Erythroblast (primary cell): ENCODE measurements at regions not wholly inside any gene's neighbourhood (a gene's known extent, or its start where the extent isn't known, plus 50 kb on each side); places are given as distances from the start of the nearest gene placed in this dataset.

Source experiments
- DNase-seq, 2 experiments: peaks; one replicate each; lab custom pipeline; 2025; lab: John Stamatoyannopoulos, UW
- GATA1 ChIP-seq: IDR thresholded peaks from 2 replicates; pipeline ENCODE4 v1.6.1; 2011; ENCODE audit warnings: low read depth, mild to moderate bottlenecking, control low read depth, low read length, moderate library complexity
- POLR2A ChIP-seq: IDR thresholded peaks from 2 replicates; pipeline ENCODE4 v1.6.1; 2011; ENCODE audit warnings: mild to moderate bottlenecking, low read length

DNA sequence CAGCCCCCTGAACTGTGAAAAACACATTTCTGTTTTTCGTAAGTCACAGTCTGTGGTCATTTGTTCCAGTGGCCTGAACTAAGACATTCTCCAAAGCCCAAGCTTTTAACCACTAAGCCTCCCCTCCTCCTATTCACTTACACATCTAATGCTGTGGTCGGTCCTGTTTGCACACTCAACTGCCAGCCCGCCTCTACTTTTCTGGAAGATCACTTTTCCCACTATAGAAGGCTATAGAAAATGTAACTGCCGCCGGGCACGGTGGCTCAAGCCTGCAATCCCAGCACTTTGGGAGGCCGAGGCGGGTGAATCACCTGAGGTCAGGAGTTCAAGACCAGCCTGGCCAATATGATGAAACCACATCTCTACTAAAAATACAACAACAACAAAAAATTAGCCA is 524.7 kb upstream of the TMEM132C start:
- no peak for DNase-seq
- TF ChIP-seq POLR2A (no peak), GATA1 (no peak)

DNA sequence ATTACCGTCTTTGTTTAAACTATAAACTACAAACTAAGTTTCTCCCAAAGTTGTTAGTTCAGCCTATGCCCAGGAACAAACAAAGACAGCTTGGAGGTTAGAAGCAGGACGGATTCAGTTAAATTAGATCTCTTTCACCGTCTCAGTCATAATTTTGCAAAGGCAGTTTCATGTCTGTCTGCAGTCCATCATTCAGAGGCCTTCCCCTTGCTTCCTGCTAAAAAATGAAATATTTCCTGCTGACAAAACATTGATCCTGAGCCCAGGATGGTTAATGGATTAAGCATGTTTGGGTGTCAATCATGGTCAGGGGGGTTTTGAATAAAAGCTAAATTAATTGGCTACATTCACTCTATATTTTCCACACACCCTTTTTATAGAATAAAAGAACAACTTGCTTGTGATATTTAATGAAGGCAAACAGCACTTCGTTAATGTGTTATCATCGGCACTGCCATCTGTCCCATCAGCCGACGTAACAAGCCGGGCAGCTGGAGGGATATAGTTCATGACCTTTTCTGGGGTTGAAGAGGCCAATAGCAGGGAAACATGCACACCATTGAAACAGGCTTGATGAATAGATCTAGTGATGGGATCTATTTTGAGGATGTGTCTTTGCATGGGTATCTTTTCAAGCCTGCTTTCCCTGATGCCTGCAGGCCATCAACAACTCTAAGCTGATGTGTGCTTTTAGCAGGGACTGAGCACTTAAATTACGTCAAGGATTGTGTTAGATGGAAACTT is 521.3 kb upstream of the TMEM132C start:
- no peak for DNase-seq
- TF ChIP-seq GATA1 (no peak), POLR2A (no peak)

DNA sequence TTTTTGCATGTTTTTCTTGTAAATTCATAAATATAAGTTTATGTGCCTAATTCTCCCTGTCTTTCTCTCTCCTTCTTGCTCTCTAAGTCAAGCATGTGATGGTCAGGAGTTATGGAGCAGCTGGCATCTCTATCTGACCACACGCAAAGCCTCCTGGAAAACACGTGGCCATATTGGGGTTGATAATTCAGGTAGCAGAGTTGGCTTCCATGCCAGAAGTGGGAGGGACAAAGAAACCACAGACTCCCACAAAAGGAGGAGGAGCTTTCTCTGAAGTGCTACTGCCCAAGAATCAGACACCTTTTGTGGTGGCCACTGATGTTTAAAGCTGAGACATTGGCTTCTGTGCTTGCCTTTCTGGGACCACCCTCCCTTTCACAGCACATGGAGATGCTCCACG is 517.6 kb upstream of the TMEM132C start:
- no peak for TF ChIP-seq POLR2A
- no peak for DNase-seq

DNA sequence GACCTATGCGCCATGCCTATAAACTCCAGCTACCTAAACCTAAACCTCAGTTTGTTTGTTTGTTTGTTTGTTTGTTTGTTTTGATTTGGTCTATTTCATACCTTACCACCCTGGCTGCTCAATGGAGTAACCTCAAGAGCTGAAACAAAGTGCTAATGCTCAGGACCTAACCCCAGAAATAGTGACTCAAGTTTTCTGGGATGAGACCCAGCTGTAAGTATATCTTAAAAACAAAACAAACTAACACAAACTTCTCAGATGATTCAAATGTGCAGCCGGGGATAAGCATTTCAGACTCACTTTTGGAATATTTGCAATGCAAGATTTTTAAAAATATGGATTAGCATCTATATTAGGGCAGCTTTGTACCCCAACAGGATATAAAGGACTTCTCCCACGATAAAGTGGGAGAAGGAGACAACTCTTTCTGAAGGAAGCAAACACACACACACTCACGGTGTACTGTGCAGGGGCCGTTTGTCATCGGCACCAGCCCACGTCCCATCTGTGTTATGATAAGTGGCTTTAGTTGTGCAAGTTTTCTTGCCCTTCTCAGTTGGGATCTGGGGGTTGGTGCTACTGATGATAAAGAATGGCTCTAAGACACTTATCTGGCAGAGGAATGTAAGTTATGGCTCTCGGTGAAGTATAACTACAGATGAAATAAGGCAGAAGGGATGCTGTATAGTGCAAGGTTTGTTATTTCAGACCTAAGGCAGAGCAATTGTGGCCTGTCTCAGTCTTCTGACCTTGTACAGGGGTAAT is 516.7 kb upstream of the TMEM132C start:
- DNase-seq: peak in 1 of 2 experiments; percentile 5
- no peak for TF ChIP-seq POLR2A
- TF ChIP-seq GATA1: no peak

DNA sequence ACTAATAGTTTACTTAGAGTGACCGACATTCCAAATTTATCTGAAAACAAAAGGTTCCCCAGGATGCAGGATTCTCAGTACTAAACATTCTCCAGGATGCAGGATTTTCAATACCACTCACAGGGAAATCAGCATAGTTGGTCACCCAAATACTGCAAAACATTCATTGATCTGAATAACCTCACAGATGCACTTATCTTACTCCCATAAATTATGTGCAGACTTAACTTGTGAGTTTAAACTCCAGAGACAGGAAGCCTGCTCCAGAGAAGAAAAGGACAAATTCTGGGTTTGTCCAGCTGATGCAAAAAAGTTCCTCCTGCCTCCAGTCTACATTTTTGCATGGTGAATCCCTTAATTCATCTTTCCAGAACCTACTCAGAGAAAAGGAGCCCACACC is 514.2 kb upstream of the TMEM132C start:
- no peak for DNase-seq
- TF ChIP-seq POLR2A (no peak), GATA1 (no peak)

DNA sequence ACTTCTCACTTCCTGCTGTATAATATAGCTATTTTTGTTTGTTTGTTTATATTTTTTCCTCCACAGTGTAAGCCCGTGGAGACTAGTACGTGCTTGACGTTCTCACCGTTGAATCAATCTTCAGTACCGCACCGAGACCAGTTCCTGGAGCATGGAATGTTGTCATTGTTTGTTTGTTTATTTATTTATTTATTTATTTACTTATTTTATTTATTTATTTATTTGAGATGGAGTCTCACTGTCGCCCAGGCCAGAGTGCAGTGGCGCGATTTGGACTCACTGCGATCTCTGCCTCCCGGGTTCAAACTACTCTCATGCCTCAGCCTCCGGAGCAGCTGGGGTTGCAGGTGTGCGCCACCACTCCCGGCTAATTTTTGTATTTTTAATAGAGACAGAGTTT is 506.6 kb upstream of the TMEM132C start:
- TF ChIP-seq POLR2A (no peak), GATA1 (no peak)
- DNase-seq: no peak

DNA sequence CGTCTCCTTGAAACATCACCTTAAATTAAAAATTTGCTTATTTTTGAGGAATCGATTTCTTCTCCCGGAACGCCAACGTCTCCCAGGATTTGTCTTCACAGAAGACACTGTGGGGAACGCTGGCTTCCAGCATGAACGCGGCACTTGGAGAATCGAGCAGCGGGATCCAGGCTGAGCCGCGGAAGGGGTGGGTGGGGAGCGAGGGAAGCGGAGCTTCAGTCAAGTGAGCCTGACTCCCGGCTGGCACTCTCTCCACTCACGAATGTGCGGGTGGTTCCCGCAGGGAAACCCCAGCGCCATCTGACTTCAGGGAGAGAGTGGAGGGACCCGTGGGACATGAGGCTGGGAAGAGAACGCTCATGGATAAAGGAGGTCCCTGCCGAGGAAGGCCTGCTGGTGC is 506.0 kb upstream of the TMEM132C start:
- TF ChIP-seq GATA1 (no peak), POLR2A (no peak)
- DNase-seq: no peak

DNA sequence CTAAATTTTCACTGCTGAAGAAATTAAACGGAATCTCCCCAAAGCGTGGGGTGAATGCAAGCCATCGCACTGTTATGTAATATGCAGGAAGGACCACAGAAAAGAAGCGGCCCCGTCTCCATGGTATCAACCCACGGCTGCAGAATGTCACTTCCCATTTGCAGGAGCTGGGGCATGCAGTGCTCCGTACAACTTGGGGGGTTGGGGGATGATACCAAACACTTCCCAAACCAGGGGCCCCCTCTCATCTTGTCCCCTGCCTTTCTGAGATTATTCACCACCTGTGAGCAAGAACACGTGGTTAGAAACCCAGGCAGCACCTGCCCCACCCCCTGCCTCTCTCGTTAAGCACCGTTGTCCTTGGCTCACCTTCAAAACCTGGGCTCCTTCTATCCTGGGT is 505.1 kb upstream of the TMEM132C start:
- no peak for DNase-seq
- TF ChIP-seq POLR2A (no peak), GATA1 (no peak)

DNA sequence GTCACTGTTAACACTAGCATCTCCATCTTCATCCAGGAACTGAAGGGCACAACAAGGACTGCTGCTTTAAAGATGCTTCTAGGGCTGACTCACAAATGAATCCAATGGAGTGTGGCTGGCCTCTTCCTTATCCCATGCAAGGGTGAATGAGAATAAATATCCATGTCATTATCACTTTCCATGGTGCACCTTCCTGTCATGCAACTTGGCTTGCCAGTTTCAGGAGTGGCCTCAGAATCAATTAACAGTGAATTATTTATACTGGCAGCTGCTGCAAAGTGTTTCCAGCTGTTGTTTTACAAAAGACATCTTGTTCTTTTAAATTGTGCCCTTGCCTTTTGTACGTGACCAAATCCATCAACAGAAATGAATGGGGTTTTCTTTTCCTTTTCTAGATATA is 499.3 kb upstream of the TMEM132C start:
- DNase-seq: no peak
- TF ChIP-seq POLR2A: no peak
- TF ChIP-seq GATA1: no peak

DNA sequence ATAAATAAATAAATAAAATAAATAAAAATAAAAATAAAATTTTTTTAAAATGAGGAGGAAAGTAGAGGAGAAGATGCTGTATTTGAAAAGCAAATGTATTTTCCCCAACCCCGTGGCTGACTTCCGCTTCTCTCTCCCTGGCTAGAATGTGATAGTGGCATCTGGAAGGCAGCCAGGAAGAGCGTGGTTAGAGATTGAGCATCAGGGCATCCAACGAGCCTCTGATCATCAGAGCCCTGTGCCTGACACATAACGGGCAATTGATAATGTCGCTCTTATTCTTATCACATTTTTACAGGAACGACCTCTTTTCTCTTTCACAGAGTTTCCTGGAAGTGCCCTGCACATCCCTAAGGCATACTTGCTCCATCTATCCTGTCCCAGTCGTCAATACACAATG is 496.9 kb upstream of the TMEM132C start:
- peak; percentile 41 to 60 for DNase-seq
- no peak for TF ChIP-seq POLR2A
- no peak for TF ChIP-seq GATA1

DNA sequence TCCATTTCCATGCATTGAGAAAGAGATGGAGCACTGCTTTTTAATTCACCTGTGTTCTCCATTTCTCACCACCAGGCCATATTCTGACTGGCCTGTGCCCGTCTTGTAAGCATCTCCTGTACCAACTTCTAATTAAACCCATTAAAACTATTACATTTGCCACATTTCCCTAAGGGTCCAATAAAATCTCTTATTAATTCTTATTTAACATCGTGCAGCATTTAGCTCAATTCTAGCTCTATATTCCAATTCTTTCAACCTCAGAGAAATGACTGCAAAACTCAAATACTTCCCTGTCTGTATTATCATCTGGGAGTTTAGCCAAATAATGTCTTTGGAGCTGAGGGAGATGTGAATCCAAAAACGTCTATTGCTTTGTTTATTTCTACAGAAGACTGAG is 495.4 kb upstream of the TMEM132C start:
- TF ChIP-seq POLR2A: no peak
- no peak for TF ChIP-seq GATA1
- DNase-seq: no peak

DNA sequence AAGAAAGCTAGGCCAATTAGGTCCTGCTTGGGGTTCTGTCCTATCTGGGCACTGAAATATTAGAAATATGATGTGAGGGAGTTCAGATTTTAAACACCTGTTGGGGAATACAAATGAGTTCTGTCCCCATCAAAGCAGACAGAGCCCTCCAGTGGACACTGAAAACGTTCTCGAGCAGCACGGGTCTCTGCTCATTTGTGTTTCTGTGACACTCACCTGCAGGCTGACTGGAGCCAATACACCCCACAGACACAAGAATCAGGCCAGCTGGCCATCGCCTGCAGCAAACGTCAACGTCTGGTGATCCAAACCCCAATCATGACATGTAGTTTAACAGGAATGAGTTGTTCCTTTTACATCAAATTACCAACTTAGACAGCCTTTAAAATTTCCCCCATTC is 493.4 kb upstream of the TMEM132C start:
- DNase-seq: peak in 1 of 2 experiments; percentile 3
- TF ChIP-seq POLR2A (no peak), GATA1 (no peak)

DNA sequence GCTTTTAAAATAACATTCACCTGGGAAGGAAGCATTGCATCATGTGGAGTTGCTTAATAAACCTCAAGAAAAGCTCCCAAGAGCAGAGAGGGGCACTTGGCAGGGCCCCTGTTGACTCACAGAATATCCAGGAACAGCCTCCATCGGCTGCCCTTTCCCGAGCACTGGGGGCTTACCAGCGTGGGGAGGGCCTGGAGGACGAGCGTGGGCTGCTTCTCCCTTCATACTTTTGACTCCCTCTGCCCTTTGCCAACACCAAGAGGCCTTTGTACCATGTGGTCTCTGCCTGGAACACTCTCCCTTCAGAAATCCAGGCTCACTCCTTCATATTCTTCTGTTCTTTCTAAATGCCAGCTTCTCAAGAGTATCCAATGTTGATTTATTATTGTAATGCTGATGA is 492.1 kb upstream of the TMEM132C start:
- TF ChIP-seq GATA1: no peak
- no peak for TF ChIP-seq POLR2A
- DNase-seq: no peak

DNA sequence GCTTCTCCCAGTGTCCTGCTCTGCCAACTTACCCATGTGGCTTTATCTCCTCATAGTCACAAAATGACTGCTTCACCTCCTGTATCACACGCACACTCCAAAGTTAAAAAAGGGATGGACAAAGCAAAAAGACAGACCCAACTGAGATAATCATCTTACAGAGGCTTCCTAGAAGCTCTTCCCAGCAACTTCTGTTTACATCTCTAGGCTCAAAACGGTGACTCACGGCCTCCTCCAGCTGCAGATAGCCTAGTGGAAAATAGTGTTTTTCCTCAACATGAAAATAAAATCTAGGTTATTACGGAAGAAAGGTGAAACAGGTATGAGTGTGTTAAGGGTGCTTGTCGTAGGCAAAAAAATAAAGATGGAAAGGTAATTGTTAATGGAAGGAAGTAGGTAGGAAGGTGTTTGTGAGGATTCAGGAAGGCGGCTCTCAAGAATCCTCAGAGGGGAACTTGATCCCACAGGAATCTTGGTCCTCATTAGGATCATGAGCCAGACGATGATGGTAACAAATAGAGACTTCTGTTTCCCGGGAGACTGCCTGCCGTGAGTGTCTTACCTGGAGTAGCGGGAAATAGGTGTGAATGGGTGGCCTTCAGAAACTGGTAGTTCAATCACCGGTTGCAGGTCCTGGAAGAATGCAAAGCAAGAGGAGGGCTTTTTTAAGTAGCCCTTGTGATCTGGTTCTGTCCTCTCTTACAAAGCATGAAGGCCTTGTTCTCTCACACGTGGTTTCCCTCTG is 487.5 kb upstream of the TMEM132C start:
- DNase-seq: no peak

DNA sequence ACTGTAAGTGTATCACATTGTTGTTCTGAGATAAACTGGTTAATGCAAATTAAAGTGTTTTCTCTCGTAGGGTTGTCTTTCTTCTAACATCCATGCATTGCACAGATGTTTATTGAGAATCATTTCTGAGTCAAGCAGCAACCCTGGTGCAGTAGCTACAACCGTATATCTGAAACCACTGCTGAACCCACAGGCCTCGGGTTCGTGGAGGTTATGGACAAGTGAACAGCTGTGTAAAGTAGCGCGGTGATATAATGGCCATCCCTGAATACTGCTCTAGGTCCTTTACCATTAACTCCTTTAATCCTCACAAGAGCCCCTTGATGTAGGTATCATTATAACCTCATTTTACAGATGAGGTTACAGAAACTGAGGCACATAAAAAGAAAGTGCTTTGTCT is 486.1 kb upstream of the TMEM132C start:
- no peak for DNase-seq
- no peak for TF ChIP-seq POLR2A
- TF ChIP-seq GATA1: no peak

More for the DNA sequence above, 487.5 kb upstream of the TMEM132C start:
- TF ChIP-seq GATA1 (no peak), POLR2A (no peak)
